PFSK-1 (cell line): ENCODE measurements at regions not wholly inside any gene's neighbourhood (a gene's known extent, or its start where the extent isn't known, plus 50 kb on each side); places are given as distances from the start of the nearest gene placed in this dataset.

Source experiments
- FOXP2 ChIP-seq: optimal IDR thresholded peaks from 2 replicates; pipeline ENCODE3; 2011; ENCODE audit warnings: borderline replicate concordance, control low read depth, inconsistent platforms; ENCODE audit not compliant: insufficient read depth; ENCODE audit errors: extremely low read length, extremely low read depth
- POLR2AphosphoS5 ChIP-seq: IDR thresholded peaks from 2 replicates; pipeline ENCODE4 v1.6.1; 2012; ENCODE audit warnings: low read depth, mild to moderate bottlenecking, control low read depth, low read length, moderate library complexity
- SIN3A ChIP-seq: IDR thresholded peaks from 2 replicates; pipeline ENCODE4 v1.6.1; 2012; ENCODE audit warnings: mild to moderate bottlenecking, low read length, moderate library complexity, borderline replicate concordance; ENCODE audit not compliant: insufficient read depth
- TAF1 ChIP-seq: IDR thresholded peaks from 2 replicates; pipeline ENCODE4 v1.6.1; 2012; ENCODE audit warnings: low read length, control low read depth, borderline replicate concordance; ENCODE audit not compliant: insufficient read depth
- TF ChIP-seq, protein P1 (sequence below), 2 experiments: IDR thresholded peaks; 2 replicates each; pipeline versions ENCODE4 v1.6.1 to v1.8.0; 2011 to 2012; ENCODE audit warnings: low read depth in 2 of 2, low read length in 2 of 2, control low read depth in 1 of 2, inconsistent platforms in 1 of 2, mild to moderate bottlenecking in 1 of 2, moderate library complexity in 1 of 2; ENCODE audit not compliant: insufficient read depth in 1 of 2

DNA sequence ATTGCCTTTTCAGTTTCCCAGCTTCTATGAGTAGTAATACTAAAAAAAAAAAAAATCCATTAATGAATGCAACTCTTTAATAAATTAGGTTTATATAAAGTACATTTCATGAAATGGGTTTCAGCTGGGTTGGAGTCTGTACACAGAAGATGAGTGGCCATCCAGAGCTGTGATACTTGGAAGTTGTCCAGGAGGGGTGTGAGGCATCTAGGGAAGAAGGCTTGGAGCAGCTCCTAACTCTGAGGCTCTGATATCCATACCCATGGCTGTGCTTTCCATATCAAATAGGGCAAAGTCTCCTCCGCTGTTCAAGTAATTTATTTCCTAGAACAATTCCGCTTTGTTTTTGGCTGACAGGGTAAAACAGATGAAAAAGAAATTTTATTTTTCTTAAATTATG is 423.3 kb upstream of the TENM3 start:
- TF ChIP-seq POLR2AphosphoS5 (no peak), TAF1 (no peak), FOXP2 (no peak), SIN3A (no peak)
- TF ChIP-seq, protein P1, sequence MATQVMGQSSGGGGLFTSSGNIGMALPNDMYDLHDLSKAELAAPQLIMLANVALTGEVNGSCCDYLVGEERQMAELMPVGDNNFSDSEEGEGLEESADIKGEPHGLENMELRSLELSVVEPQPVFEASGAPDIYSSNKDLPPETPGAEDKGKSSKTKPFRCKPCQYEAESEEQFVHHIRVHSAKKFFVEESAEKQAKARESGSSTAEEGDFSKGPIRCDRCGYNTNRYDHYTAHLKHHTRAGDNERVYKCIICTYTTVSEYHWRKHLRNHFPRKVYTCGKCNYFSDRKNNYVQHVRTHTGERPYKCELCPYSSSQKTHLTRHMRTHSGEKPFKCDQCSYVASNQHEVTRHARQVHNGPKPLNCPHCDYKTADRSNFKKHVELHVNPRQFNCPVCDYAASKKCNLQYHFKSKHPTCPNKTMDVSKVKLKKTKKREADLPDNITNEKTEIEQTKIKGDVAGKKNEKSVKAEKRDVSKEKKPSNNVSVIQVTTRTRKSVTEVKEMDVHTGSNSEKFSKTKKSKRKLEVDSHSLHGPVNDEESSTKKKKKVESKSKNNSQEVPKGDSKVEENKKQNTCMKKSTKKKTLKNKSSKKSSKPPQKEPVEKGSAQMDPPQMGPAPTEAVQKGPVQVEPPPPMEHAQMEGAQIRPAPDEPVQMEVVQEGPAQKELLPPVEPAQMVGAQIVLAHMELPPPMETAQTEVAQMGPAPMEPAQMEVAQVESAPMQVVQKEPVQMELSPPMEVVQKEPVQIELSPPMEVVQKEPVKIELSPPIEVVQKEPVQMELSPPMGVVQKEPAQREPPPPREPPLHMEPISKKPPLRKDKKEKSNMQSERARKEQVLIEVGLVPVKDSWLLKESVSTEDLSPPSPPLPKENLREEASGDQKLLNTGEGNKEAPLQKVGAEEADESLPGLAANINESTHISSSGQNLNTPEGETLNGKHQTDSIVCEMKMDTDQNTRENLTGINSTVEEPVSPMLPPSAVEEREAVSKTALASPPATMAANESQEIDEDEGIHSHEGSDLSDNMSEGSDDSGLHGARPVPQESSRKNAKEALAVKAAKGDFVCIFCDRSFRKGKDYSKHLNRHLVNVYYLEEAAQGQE (IDR thresholded peaks at IDR 0.05; ENCODE audit: insufficient read depth in 1 of 2, low read depth in 2 of 2, low read length in 2 of 2), result no peak

DNA sequence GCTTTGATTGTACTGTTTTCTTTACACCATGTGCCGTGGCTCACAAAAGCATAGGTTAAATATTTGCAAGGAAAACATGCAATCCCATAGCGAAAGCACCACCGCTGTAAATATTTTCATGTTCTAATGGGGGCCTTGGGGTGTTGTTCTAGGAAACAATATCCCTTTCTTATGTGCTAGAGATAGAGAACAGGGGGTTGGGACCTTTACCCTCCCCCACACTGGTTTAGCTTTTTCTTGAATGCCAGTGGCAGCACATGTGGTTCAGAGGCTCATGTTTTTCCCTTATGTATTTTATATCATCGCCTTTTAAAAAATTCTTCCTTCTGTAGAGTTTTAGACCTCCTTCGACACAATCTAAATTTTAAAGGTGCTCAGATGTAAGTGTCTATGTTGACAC is 422.6 kb upstream of the TENM3 start:
- no peak for TF ChIP-seq POLR2AphosphoS5
- TF ChIP-seq SIN3A, result no peak
- TF ChIP-seq, protein P1 (IDR thresholded peaks at IDR 0.05; ENCODE audit: insufficient read depth in 1 of 2, low read depth in 2 of 2, low read length in 2 of 2), result no peak
- TF ChIP-seq TAF1, result no peak
- no peak for TF ChIP-seq FOXP2

DNA sequence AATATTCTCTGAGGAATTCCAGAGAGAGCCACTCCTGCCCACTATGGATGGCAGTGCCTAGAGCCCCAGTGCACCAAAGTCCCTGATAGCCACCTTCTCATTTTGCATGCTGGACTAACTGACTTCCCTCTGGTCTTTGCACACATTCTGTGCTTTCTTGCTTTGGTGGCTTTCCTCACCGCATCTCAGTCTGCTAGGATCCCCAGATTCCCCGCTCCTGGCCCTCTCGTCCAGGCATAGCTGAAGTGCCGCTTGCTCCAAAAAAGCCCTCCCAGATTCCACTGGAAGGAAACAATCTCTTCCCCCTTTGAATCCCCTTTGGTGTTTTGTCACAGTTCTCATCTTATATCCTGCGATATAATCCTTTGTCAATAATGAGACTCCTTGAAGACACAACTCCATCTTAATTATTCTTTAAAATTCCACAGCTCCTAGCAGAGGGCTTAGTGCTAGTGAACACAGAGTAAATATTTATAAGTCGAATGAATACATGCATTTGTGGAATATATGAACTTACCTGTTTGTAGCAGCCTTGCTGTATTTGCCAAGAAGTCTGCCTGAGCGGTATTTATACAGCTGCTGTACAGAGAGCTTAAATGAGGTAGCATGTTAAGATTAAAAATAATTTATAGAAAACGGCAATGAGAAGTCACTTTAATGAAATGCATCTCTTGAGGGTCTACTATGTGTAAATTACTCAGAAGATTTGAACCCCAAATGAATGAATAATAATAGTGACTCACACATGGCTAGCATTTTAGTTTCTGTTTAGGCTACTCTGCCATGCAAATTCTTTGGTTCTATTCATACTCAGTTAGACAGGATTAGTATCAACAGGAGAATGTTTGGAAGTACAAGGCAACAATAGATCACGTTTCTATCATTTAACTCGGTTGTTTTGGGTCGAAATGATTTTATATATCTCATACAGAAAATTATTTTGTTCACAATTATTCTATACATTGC is 421.9 kb upstream of the TENM3 start:
- TF ChIP-seq POLR2AphosphoS5 (no peak), TAF1 (no peak), SIN3A (no peak), FOXP2 (no peak)
- TF ChIP-seq, protein P1 (IDR thresholded peaks at IDR 0.05; ENCODE audit: insufficient read depth in 1 of 2, low read depth in 2 of 2, low read length in 2 of 2), result no peak

DNA sequence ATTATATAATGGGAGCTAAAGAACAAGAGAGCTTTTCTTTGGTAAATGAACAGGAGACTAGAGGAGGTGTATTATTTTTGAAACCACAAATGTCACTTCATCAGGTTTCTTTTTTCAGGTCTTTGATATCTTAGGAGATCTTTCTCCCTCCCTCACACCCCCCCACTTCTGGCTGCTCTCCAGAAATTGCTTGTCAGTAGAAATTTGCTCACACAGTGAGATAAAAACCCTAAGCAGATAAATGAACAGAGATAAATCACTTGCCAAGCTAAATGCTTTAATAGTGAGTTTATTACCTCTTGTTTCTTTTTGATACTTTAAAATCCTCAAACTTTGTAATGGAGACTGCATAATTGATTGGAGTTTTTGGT is 421.2 kb upstream of the TENM3 start:
- TF ChIP-seq, protein P1 (IDR thresholded peaks at IDR 0.05; ENCODE audit: insufficient read depth in 1 of 2, low read depth in 2 of 2, low read length in 2 of 2), result no peak
- TF ChIP-seq FOXP2, result no peak
- no peak for TF ChIP-seq POLR2AphosphoS5
- TF ChIP-seq SIN3A, result no peak
- no peak for TF ChIP-seq TAF1
